Panc1 (cell line): ENCODE measurements at regions not wholly inside any gene's neighbourhood (a gene's known extent, or its start where the extent isn't known, plus 50 kb on each side); places are given as distances from the start of the nearest gene placed in this dataset.
A peak's percentile ranks its signal among the peaks of the same experiment; 100 is the strongest.

Source experiments
- ATAC-seq: fragments of 200-7000 bp; cut with Tn5 transposase; 2 replicates; pipeline ENCODE4 v1.9.1; 2020; ENCODE audit warnings: mild to moderate bottlenecking, moderate library complexity
- BruUV-seq: library from RNA; stranded (reverse); fragments of 400-500 nt; replicated peaks from 2 replicates; lab custom pipeline; 2021; lab: Mats Ljungman, UMichigan
- CTCF ChIA-PET: fragments of 300-600 bp; sonication (Branson Sonifier 250); formaldehyde crosslinking; loops from one replicate; lab custom pipeline; 2022; ENCODE audit warnings: antibody characterized with exemption; lab: Charles Lee
- POLR2A ChIA-PET: fragments of 300-600 bp; sonication (Branson Sonifier 250); formaldehyde crosslinking; loops from one replicate; lab custom pipeline; 2022; ENCODE audit warnings: antibody characterized with exemption; lab: Charles Lee
- DNase-seq: peaks from one replicate; pipeline ENCODE4 v3.0.0-alpha.2; 2010; ENCODE audit warnings: low read depth, low spot score
- H3K27ac ChIP-seq: 2 replicates; pipeline ENCODE4 v1.5.1; 2011; ENCODE audit warnings: mild to moderate bottlenecking, low read length, inconsistent platforms
- H3K27me3 ChIP-seq: fragments of 200-500 bp; sonication (Bioruptor generic); 2 replicates; pipeline ENCODE4 v1.6.0; 2014; ENCODE audit warnings: low read length, inconsistent platforms; ENCODE audit not compliant: control insufficient read depth, insufficient read depth
- H3K36me3 ChIP-seq: fragments of 200-500 bp; sonication (Bioruptor generic); 2 replicates; pipeline ENCODE4 v1.5.1; 2014; ENCODE audit warnings: inconsistent platforms, mild to moderate bottlenecking, low read length, moderate library complexity; ENCODE audit not compliant: control insufficient read depth, insufficient read depth
- H3K4me1 ChIP-seq: 2 replicates; pipeline ENCODE4 v1.5.1; 2011; ENCODE audit warnings: inconsistent platforms, mild to moderate bottlenecking, low read length, moderate library complexity; ENCODE audit not compliant: control insufficient read depth, insufficient read depth
- H3K4me3 ChIP-seq, 2 experiments: 2 replicates each; pipeline ENCODE4 v1.5.1; 2011 to 2012; ENCODE audit warnings: low read depth in 2 of 2, low read length in 2 of 2, mild to moderate bottlenecking in 2 of 2, inconsistent platforms in 1 of 2, moderate library complexity in 1 of 2
- H3K9me3 ChIP-seq: fragments of 200-500 bp; sonication (Bioruptor generic); 2 replicates; pipeline ENCODE4 v1.5.1; 2014; ENCODE audit warnings: low read depth, mild to moderate bottlenecking, inconsistent platforms, low read length, moderate library complexity; ENCODE audit not compliant: control insufficient read depth, insufficient read depth
- POLR2AphosphoS5 ChIP-seq: IDR thresholded peaks from 2 replicates; pipeline ENCODE4 v1.6.1; 2012; ENCODE audit warnings: mild to moderate bottlenecking, low read depth, low read length, moderate library complexity
- SIN3A ChIP-seq: IDR thresholded peaks from 2 replicates; pipeline ENCODE4 v1.6.1; 2012; ENCODE audit warnings: low read depth, mild to moderate bottlenecking, low read length, moderate library complexity, borderline replicate concordance; ENCODE audit not compliant: insufficient read depth
- TCF7L2 ChIP-seq: IDR thresholded peaks from 2 replicates; pipeline ENCODE4 v1.6.1; 2011; ENCODE audit warnings: mild to moderate bottlenecking, low read depth, low read length, inconsistent platforms
- in situ Hi-C: cut with HindIII; loops from 2 replicates; pipeline ENCODE4 v1.10.0; 2016; ENCODE audit warnings: low sequenced_read_pairs, low pct_unique_long_range_greater_than_20kb
- intact Hi-C: fragments of 100-400 bp; cut with micrococcal nuclease; formaldehyde crosslinking; loops from one replicate; pipeline ENCODE4 v1.10.0; 2022; ENCODE audit not compliant: unreplicated experiment
- TF ChIP-seq, protein P1 (sequence below): fragments of 450-650 bp; IDR thresholded peaks from 2 replicates; pipeline ENCODE4 v1.5.1; 2017; ENCODE audit warnings: mild to moderate bottlenecking
- TF ChIP-seq, protein P2 (sequence below), 2 experiments: IDR thresholded peaks; 2 replicates each; pipeline ENCODE4 v1.6.1; 2011 to 2012; ENCODE audit warnings: low read depth in 2 of 2, control low read depth in 1 of 2, low read length in 1 of 2, mild to moderate bottlenecking in 1 of 2, moderate library complexity in 1 of 2; ENCODE audit not compliant: insufficient read depth in 1 of 2

DNA sequence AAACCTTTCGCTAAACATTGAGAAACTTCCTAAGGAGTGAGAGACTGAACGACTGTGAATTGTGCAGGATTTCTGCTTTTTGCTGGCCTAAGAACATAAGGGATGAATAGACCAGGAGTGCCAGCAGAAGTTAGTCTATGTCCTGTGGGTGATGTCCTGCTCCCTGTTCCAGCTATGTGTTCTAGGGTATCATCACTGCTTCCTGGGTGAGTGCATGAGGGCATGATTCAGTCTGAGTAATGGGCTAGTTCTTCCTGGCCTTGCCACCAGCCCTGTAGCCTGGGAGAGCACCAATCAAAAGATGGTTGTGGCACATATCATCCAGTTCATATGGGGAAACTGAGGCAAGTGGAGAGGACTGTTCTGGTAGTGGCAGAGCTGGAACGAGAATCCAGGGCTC lies 153.9 kb upstream of the TPM1 start:
- ATAC-seq (0 out of 2 replicates have a peak, but pooled peaks have one; percentile 23), DNase-seq (no peak)
- H3K4me3 ChIP-seq = no peak overlapping the region
- H3K27ac ChIP-seq = no peak overlapping the region; the same call in 1 of the 2 replicates
- BruUV-seq = no TSS peak
- H3K27me3 ChIP-seq = no peaks in the 10 kb centered on the region
- ChIA-PET CTCF (no interaction called here), POLR2A (no interaction called here)
- no peaks in the 10 kb centered on the region for H3K9me3 ChIP-seq
- H3K36me3 ChIP-seq = no peaks in the 10 kb centered on the region
- in situ Hi-C loops (no loop called here), intact Hi-C loops (no loop called here)
- TF ChIP-seq POLR2AphosphoS5 (no peak), SIN3A (no peak), TCF7L2 (no peak)
- TF ChIP-seq, protein P1, sequence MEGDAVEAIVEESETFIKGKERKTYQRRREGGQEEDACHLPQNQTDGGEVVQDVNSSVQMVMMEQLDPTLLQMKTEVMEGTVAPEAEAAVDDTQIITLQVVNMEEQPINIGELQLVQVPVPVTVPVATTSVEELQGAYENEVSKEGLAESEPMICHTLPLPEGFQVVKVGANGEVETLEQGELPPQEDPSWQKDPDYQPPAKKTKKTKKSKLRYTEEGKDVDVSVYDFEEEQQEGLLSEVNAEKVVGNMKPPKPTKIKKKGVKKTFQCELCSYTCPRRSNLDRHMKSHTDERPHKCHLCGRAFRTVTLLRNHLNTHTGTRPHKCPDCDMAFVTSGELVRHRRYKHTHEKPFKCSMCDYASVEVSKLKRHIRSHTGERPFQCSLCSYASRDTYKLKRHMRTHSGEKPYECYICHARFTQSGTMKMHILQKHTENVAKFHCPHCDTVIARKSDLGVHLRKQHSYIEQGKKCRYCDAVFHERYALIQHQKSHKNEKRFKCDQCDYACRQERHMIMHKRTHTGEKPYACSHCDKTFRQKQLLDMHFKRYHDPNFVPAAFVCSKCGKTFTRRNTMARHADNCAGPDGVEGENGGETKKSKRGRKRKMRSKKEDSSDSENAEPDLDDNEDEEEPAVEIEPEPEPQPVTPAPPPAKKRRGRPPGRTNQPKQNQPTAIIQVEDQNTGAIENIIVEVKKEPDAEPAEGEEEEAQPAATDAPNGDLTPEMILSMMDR = no peak
- TF ChIP-seq, protein P2, sequence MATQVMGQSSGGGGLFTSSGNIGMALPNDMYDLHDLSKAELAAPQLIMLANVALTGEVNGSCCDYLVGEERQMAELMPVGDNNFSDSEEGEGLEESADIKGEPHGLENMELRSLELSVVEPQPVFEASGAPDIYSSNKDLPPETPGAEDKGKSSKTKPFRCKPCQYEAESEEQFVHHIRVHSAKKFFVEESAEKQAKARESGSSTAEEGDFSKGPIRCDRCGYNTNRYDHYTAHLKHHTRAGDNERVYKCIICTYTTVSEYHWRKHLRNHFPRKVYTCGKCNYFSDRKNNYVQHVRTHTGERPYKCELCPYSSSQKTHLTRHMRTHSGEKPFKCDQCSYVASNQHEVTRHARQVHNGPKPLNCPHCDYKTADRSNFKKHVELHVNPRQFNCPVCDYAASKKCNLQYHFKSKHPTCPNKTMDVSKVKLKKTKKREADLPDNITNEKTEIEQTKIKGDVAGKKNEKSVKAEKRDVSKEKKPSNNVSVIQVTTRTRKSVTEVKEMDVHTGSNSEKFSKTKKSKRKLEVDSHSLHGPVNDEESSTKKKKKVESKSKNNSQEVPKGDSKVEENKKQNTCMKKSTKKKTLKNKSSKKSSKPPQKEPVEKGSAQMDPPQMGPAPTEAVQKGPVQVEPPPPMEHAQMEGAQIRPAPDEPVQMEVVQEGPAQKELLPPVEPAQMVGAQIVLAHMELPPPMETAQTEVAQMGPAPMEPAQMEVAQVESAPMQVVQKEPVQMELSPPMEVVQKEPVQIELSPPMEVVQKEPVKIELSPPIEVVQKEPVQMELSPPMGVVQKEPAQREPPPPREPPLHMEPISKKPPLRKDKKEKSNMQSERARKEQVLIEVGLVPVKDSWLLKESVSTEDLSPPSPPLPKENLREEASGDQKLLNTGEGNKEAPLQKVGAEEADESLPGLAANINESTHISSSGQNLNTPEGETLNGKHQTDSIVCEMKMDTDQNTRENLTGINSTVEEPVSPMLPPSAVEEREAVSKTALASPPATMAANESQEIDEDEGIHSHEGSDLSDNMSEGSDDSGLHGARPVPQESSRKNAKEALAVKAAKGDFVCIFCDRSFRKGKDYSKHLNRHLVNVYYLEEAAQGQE (IDR thresholded peaks at IDR 0.05; ENCODE audit: insufficient read depth in 1 of 2, low read depth in 2 of 2, low read length in 1 of 2) = no peak
- H3K4me1 ChIP-seq = peaks cover 20% of the 10 kb centered on the region

DNA sequence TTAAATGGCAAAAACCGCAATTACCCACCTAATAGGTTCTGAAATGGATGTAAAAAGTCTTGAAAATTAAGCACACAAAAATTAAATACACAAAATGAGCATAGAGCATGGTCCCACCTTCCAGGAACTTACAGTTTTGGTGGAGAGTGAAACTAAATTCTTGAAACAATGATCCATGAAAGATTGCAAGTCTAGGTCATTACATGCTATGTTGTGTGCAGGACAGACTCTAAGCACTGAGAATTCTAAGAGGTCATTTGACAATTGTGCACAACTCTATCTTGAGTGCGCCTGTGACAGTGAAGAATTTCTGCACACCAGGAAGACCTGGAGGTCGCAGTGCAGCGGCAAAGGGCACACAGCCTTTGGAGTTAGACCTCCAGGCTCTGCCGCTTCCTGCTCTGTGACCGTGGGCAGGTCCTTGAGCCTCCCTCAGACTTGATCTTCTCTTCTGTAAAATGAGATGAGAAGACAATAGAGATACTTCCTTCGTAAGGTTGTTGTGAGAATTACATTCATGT lies 153.3 kb upstream of the TPM1 start:
- peak overlapping the region; percentile 18; the same call in 1 of the 2 replicates for H3K27ac ChIP-seq
- TF ChIP-seq, protein P2 (IDR thresholded peaks at IDR 0.05; ENCODE audit: insufficient read depth in 1 of 2, low read depth in 2 of 2, low read length in 1 of 2) = no peak
- TF ChIP-seq, protein P1 = no peak
- no peak for TF ChIP-seq SIN3A
- in situ Hi-C loops = no loop called here
- intact Hi-C loops = no loop called here
- H3K9me3 ChIP-seq = no peaks in the 10 kb centered on the region
- no peaks in the 10 kb centered on the region for H3K27me3 ChIP-seq
- H3K4me1 ChIP-seq = peaks cover 20% of the 10 kb centered on the region
- BruUV-seq = no TSS peak
- DNase-seq (no peak), ATAC-seq (no peak)
- H3K36me3 ChIP-seq = no peaks in the 10 kb centered on the region
- no peak overlapping the region for H3K4me3 ChIP-seq
- ChIA-PET CTCF (no interaction called here), POLR2A (no interaction called here)
